Lower leg skin (tissue), 3 donors: ENCODE measurements at regions not wholly inside any gene's neighbourhood (a gene's known extent, or its start where the extent isn't known, plus 50 kb on each side); places are given as distances from the start of the nearest gene placed in this dataset.

ENCODE experiments used
- CTCF ChIP-seq, 3 donors: fragments of 450-650 bp; IDR thresholded peaks; one replicate each; pipeline ENCODE4 v1.5.1; 2016; ENCODE audit warnings: antibody characterized with exemption in 3 of 3, mild to moderate bottlenecking in 3 of 3, moderate library complexity in 2 of 3
- POLR2A ChIP-seq, 2 donors: fragments of 450-650 bp; IDR thresholded peaks; one replicate each; pipeline ENCODE4 v1.6.1; 2016 to 2017; ENCODE audit warnings: antibody characterized with exemption in 2 of 2, mild to moderate bottlenecking in 1 of 2, moderate library complexity in 1 of 2

- no peak for TF ChIP-seq POLR2A (IDR thresholded peaks at IDR 0.05)
- no peak for TF ChIP-seq CTCF (IDR thresholded peaks at IDR 0.05)
These were observed 623.7 kb downstream of the EFNA5 start for GRCh38 chr5:107047048-107047447.
